Neural cell (in vitro differentiated cells): ENCODE measurements at regions not wholly inside any gene's neighbourhood (a gene's known extent, or its start where the extent isn't known, plus 50 kb on each side); places are given as distances from the start of the nearest gene placed in this dataset.

Source experiments
- H2AFZ ChIP-seq: fragments of 200-600, 300-800 bp; sonication (generic), shearing (Covaris generic); 2 replicates; pipeline ENCODE4 v1.6.0; 2014; ENCODE audit warnings: low read depth, mild to moderate bottlenecking, antibody characterized with exemption, low read length, moderate library complexity
- H3F3A ChIP-seq: fragments of 200-600 bp; shearing (Covaris generic); 2 replicates; pipeline ENCODE4 v1.6.1; 2016; ENCODE audit warnings: mild to moderate bottlenecking, moderate library complexity, mixed read lengths, antibody characterized with exemption, low read length; ENCODE audit not compliant: insufficient read depth, poor library complexity, severe bottlenecking
- H3K27ac ChIP-seq: fragments of 200-600, 300-800 bp; sonication (generic), shearing (Covaris generic); 2 replicates; pipeline ENCODE4 v1.5.1; 2014; ENCODE audit warnings: mild to moderate bottlenecking, low read length, moderate library complexity
- H3K27me3 ChIP-seq: fragments of 300-800, 200-600 bp; sonication (generic), shearing (Covaris generic); 2 replicates; pipeline ENCODE4 v1.6.0; 2014; ENCODE audit warnings: mild to moderate bottlenecking, low read depth, low read length, moderate library complexity; ENCODE audit not compliant: insufficient read depth
- H3K36me3 ChIP-seq: fragments of 300-800, 200-600 bp; sonication (generic), shearing (Covaris generic); 2 replicates; pipeline ENCODE4 v1.5.1; 2014; ENCODE audit warnings: mild to moderate bottlenecking, antibody characterized with exemption, low read length, moderate library complexity; ENCODE audit not compliant: insufficient read depth
- H3K4me2 ChIP-seq: fragments of 300-800, 200-600 bp; sonication (generic), shearing (Covaris generic); 2 replicates; pipeline ENCODE4 v1.6.0; 2014; ENCODE audit warnings: mild to moderate bottlenecking, low read length
- H3K4me3 ChIP-seq: fragments of 300-800, 200-600 bp; sonication (generic), shearing (Covaris generic); 2 replicates; pipeline ENCODE4 v1.5.1; 2014; ENCODE audit warnings: mild to moderate bottlenecking, low read length, moderate library complexity
- H3K79me2 ChIP-seq: fragments of 200-600 bp; shearing (Covaris generic); replicated peaks from 2 replicates; pipeline ENCODE4 v1.6.0; 2014; ENCODE audit warnings: mild to moderate bottlenecking, low read length, moderate library complexity; ENCODE audit not compliant: insufficient read depth
- H3K9ac ChIP-seq: fragments of 300-800, 200-600 bp; sonication (generic), shearing (Covaris generic); 2 replicates; pipeline ENCODE4 v1.6.1; 2016; ENCODE audit warnings: mild to moderate bottlenecking, low read length, mixed read lengths
- H3K9me2 ChIP-seq: fragments of 200-600 bp; shearing (Covaris generic); 2 replicates; pipeline ENCODE4 v1.6.1; 2016; ENCODE audit warnings: mild to moderate bottlenecking, low read length, mixed read lengths; ENCODE audit not compliant: insufficient read depth
- H3K9me3 ChIP-seq: fragments of 200-600, 300-800 bp; sonication (generic), shearing (Covaris generic); 2 replicates; pipeline ENCODE4 v1.6.1; 2016; ENCODE audit warnings: mild to moderate bottlenecking, mixed run types, low read length, moderate library complexity, mixed read lengths
- H4K20me1 ChIP-seq: fragments of 200-600 bp; shearing (Covaris generic); 2 replicates; pipeline ENCODE4 v1.6.1; 2016; ENCODE audit warnings: mild to moderate bottlenecking, mixed run types; ENCODE audit not compliant: insufficient read depth
- CTCF ChIP-seq: fragments of 450-650 bp; IDR thresholded peaks from 2 replicates; pipeline ENCODE4 v1.5.1; 2014; ENCODE audit warnings: antibody characterized with exemption, mild to moderate bottlenecking, moderate library complexity; ENCODE audit not compliant: poor library complexity, severe bottlenecking
- EP300 ChIP-seq: fragments of 450-650 bp; conservative IDR thresholded peaks from 2 replicates; pipeline ENCODE4 v1.6.1; 2014; ENCODE audit warnings: antibody characterized with exemption, mild to moderate bottlenecking, moderate library complexity; ENCODE audit not compliant: poor library complexity, severe bottlenecking
- EZH2 ChIP-seq: fragments of 200-600, 300-800 bp; shearing (Covaris generic), sonication (generic); IDR thresholded peaks from 2 replicates; pipeline ENCODE4 v1.6.1; 2014; ENCODE audit warnings: antibody characterized with exemption, low read length, borderline replicate concordance, mild to moderate bottlenecking; ENCODE audit not compliant: insufficient read depth, poor library complexity, severe bottlenecking
- MXI1 ChIP-seq: fragments of 450-650 bp; conservative IDR thresholded peaks from 2 replicates; pipeline ENCODE4 v1.6.1; 2014; ENCODE audit warnings: antibody characterized with exemption, mild to moderate bottlenecking; ENCODE audit not compliant: poor library complexity, severe bottlenecking
- POLR2AphosphoS5 ChIP-seq: IDR thresholded peaks from 2 replicates; pipeline ENCODE4 v1.6.1; 2012
- RAD21 ChIP-seq: fragments of 450-650 bp; conservative IDR thresholded peaks from 2 replicates; pipeline ENCODE4 v1.6.1; 2014; ENCODE audit warnings: antibody characterized with exemption, mild to moderate bottlenecking, moderate library complexity
- REST ChIP-seq: IDR thresholded peaks from 2 replicates; pipeline ENCODE4 v1.6.1; 2012; ENCODE audit warnings: borderline replicate concordance
- SMC3 ChIP-seq: fragments of 450-650 bp; conservative IDR thresholded peaks from 2 replicates; pipeline ENCODE4 v1.6.1; 2014; ENCODE audit warnings: antibody characterized with exemption, mild to moderate bottlenecking, moderate library complexity; ENCODE audit not compliant: poor library complexity
- TAF1 ChIP-seq: IDR thresholded peaks from 2 replicates; pipeline ENCODE4 v1.6.1; 2012; ENCODE audit warnings: low read depth

- TF ChIP-seq CTCF, result no peak
- TF ChIP-seq EP300, result no peak
These were observed 219.0 kb upstream of the CPEB2 start (continued) for GRCh38 chr4:14783011-14783877.

GRCh38 chr4:14787221-14787620 lies 215.1 kb upstream of the CPEB2 start:
- H3K36me3 ChIP-seq, result no peaks in the 10 kb centered on the region
- peaks cover 4% of the 10 kb centered on the region for H3K9me3 ChIP-seq
- H3K27ac ChIP-seq, result no peak overlapping the region
- no peaks in the 10 kb centered on the region for H4K20me1 ChIP-seq
- no peak overlapping the region for H3K9ac ChIP-seq
- H3K4me3 ChIP-seq, result no peak overlapping the region
- H3K27me3 ChIP-seq, result no peaks in the 10 kb centered on the region
- no peaks in the 10 kb centered on the region for H3K79me2 ChIP-seq
- TF ChIP-seq POLR2AphosphoS5, result no peak
- no peak for TF ChIP-seq EP300
- TF ChIP-seq RAD21, result no peak
- no peak for TF ChIP-seq CTCF
- TF ChIP-seq REST, result no peak
- no peak for TF ChIP-seq SMC3
- no peak for TF ChIP-seq EZH2
- TF ChIP-seq TAF1, result no peak
- no peak for TF ChIP-seq MXI1
- H3F3A ChIP-seq, result no peaks in the 10 kb centered on the region
- H3K9me2 ChIP-seq, result no peaks in the 10 kb centered on the region
- no peak overlapping the region for H2AFZ ChIP-seq
- no peak overlapping the region for H3K4me2 ChIP-seq
